Neutrophil (primary cell): ENCODE measurements at regions not wholly inside any gene's neighbourhood (a gene's known extent, or its start where the extent isn't known, plus 50 kb on each side); places are given as distances from the start of the nearest gene placed in this dataset.

ENCODE experiments used
- H3K27ac ChIP-seq: fragments of 200-600 bp; sonication (generic); 2 replicates; pipeline ENCODE4 v1.5.1; 2016; ENCODE audit warnings: mild to moderate bottlenecking, moderate library complexity
- H3K27me3 ChIP-seq: fragments of 200-600 bp; sonication (generic); 2 replicates; pipeline ENCODE4 v1.6.0; 2016; ENCODE audit warnings: mild to moderate bottlenecking
- H3K36me3 ChIP-seq: fragments of 200-600 bp; sonication (generic); 2 replicates; pipeline ENCODE4 v1.5.1; 2017
- H3K4me1 ChIP-seq, 2 experiments: fragments of 200-600 bp in 1 of 2; sonication (generic) in 1 of 2; 1 replicate in 1 of 2; 2 replicates in 1 of 2; pipeline versions ENCODE4 v1.5.1 to v1.6.1; 2013 to 2016; ENCODE audit warnings: low read depth in 1 of 2, low read length in 1 of 2, mild to moderate bottlenecking in 1 of 2, moderate library complexity in 1 of 2; ENCODE audit not compliant: control insufficient read depth in 1 of 2, insufficient read depth in 1 of 2
- H3K4me3 ChIP-seq, 2 experiments: fragments of 200-600 bp in 1 of 2; sonication (generic) in 1 of 2; 1 replicate in 1 of 2; 2 replicates in 1 of 2; pipeline ENCODE4 v1.5.1; 2013 to 2016; ENCODE audit warnings: low read depth in 1 of 2, low read length in 1 of 2, mild to moderate bottlenecking in 1 of 2, moderate library complexity in 1 of 2
- H3K9me3 ChIP-seq: fragments of 200-600 bp; sonication (generic); 2 replicates; pipeline ENCODE4 v1.5.1; 2016
- TF ChIP-seq, protein P1 (sequence below): fragments of 200-600 bp; sonication (generic); IDR thresholded peaks from 2 replicates; pipeline ENCODE4 v1.5.1; 2016; ENCODE audit warnings: antibody characterized with exemption

DNA sequence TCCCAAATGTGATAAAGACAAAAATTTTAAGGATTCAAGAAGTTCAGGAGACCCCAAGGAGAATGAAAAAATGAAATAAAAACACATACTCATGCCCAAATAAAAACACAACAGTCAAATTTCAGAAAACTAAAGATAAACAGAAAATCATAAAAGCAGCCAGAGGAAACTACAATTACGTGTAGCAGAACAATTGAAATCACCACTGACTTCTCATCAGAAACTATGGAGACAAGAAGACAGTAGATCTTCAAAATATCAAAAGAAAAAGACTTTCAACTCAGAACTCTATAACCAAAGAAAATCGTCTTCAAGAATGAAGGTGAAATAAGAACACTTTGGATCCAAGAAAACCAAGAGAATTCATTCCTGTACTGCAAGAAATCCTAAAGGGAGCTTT is 54.9 kb downstream of the DIO3 start:
- H3K4me3 ChIP-seq = no peak overlapping the region
- no peaks in the 10 kb centered on the region for H3K36me3 ChIP-seq
- H3K27me3 ChIP-seq = peaks cover 33% of the 10 kb centered on the region
- TF ChIP-seq, protein P1, sequence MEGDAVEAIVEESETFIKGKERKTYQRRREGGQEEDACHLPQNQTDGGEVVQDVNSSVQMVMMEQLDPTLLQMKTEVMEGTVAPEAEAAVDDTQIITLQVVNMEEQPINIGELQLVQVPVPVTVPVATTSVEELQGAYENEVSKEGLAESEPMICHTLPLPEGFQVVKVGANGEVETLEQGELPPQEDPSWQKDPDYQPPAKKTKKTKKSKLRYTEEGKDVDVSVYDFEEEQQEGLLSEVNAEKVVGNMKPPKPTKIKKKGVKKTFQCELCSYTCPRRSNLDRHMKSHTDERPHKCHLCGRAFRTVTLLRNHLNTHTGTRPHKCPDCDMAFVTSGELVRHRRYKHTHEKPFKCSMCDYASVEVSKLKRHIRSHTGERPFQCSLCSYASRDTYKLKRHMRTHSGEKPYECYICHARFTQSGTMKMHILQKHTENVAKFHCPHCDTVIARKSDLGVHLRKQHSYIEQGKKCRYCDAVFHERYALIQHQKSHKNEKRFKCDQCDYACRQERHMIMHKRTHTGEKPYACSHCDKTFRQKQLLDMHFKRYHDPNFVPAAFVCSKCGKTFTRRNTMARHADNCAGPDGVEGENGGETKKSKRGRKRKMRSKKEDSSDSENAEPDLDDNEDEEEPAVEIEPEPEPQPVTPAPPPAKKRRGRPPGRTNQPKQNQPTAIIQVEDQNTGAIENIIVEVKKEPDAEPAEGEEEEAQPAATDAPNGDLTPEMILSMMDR = no peak
- H3K27ac ChIP-seq = no peak overlapping the region
- H3K4me1 ChIP-seq = no peaks in the 10 kb centered on the region
- no peaks in the 10 kb centered on the region for H3K9me3 ChIP-seq

DNA sequence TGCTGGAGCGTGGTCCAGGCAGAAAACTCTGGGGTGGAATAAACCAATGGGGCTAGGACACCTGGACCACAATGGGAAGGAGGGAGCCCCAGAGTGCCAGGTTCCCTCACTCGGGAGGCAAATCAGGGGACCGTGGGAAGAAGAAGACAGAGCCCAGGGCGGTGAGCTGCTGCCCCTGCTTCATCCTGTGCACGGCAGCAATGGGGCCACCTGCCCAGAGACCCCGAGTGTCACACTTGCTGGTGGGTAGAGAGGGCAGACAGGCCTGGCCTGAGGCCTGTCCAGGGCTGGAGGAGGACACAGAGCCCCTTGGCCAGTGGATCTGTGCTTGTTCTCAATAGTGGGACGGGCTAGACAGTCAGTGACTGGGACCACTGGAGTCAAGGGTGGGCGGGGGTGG is 58.2 kb downstream of the DIO3 start:
- Histone ChIP-seq H3K4me3 (no peak overlapping the region), H3K27ac (no peak overlapping the region), H3K4me1 (no peaks in the 10 kb centered on the region), H3K27me3 (peaks cover 18% of the 10 kb centered on the region), H3K36me3 (no peaks in the 10 kb centered on the region), H3K9me3 (no peaks in the 10 kb centered on the region)
- TF ChIP-seq, protein P1 = no peak

DNA sequence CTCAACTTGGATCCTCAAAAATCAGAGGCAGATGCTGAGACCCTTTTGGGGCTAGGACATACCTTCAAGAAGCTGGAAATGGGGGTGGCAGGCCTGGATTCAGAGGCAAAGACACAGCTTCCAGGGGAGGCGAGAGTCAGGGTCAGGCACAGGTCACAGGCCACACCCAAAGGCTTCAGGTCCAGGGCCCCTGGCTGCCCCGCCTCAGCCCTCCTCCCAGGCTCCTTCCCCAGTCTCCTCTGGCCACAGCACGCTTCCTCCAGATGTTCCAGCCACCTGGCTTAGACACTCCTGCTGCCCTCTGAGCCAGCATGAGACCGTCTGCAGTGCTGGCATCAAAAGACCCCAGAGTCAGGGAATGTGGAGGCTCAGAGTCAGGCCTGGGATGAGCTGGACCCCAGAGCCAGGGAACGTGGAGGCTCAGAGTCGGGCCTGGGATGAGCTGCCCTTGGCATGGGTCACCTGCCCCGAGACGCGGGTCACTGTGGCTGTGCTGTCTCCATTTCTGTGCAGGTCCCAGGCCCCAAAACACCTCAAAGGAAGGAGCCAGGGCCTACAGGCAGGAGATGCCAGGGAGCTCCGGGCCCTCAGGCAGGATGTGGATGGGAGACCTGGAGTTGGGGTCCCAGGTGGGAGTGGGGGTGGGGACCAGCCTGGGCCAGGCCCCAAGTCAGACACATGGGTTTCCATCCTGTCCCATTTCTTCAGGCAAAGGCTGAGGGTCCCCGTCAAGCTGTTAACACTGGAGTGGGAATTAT is 58.9 kb downstream of the DIO3 start:
- H3K36me3 ChIP-seq = no peaks in the 10 kb centered on the region
- H3K4me3 ChIP-seq = no peak overlapping the region
- peaks cover 10% of the 10 kb centered on the region for H3K27me3 ChIP-seq
- no peak overlapping the region for H3K27ac ChIP-seq
- TF ChIP-seq, protein P1 = no peak
- no peaks in the 10 kb centered on the region for H3K4me1 ChIP-seq
- no peaks in the 10 kb centered on the region for H3K9me3 ChIP-seq

DNA sequence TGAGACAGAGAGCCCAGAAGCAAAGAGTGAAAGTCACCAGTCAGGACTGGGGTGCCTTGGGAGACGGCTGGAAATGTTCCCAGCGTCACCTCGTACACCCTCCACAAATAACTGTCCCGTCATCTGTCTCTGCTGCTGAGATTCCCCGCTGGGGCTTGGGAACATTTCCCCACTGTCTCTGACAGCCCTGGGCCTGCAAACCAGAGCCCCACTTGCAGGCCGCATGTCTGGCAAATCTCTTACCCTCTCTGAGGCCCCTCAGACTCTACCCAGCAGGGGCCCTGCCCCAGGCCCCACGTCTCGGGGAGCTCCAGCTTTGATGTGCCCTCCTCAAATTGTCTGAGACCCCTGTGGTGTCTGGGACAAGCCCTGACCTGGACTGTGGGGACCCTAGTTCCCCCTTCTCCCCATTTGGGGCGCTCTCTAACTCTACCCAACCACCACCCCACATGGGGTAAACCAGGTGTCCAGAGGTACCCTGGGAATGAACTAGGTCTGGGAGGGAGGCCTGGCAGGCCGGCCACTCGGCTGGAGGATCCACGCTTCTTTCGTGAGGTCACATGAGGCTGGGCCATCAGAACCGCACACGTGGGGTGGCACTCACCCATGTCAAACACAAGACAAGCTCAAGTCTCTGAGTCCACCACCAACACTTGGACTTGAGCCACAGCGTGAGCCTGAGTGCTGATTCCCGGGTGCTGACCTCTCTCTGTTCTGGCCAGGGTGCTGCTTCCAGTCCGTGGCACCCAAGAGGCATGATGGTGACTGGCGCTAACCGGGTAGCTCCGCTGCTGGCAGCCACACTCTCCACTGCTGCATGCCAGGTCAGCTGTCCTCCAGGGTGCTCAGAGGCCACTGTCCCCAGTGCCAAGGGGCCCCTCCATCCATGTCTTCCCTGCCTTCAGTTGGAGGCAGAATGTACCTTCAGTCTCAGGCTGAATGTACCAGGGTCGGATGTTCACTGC is 59.8 kb downstream of the DIO3 start:
- no peak overlapping the region for H3K27ac ChIP-seq
- no peaks in the 10 kb centered on the region for H3K9me3 ChIP-seq
- no peaks in the 10 kb centered on the region for H3K4me1 ChIP-seq
- H3K36me3 ChIP-seq = no peaks in the 10 kb centered on the region
- H3K4me3 ChIP-seq = no peak overlapping the region
- TF ChIP-seq, protein P1 = no peak
- peaks cover 9% of the 10 kb centered on the region for H3K27me3 ChIP-seq

DNA sequence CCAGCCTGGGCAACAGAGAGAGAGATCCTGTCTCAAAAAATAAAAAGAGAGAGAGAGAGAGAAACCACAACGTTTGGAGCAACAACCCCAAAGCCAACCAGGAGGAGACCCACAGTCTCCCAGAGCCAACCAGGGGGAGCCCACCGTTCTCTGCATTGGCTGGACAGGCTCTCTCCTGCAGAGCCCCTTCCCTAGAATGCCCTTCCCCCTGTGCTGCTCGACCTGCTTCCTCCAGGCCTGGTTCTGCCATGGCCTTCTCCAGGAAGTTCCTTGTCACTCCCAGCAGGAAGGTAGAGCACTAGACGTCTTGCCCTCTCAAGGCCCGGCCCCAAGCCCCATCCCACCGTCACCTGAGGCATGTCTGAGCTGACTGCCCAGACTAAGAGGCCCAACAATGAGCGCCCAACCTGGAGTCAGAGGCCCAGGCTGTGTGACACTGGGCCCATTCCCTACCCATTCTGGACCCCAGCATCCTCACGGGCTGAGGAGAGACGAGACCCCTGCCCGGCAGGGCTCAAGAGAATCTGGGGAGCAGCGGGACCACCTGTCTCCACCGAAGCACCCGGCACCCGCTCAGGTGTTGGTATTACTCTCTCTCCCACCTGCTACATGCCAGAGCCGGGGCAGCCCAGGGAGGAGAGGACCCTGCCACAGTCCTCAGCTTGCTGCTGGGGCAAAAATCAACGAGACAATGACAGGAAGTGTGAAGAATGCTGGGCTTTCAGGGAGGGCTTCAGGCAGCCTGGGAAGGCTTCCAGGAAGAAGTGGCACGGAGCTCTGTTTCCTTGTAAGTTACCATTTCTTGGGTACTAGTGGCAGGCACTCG is 61.2 kb downstream of the DIO3 start:
- Histone ChIP-seq H3K4me3 (no peak overlapping the region), H3K4me1 (no peaks in the 10 kb centered on the region), H3K27ac (no peak overlapping the region), H3K9me3 (no peaks in the 10 kb centered on the region), H3K36me3 (no peaks in the 10 kb centered on the region), H3K27me3 (peaks cover 17% of the 10 kb centered on the region)
- TF ChIP-seq, protein P1 = no peak
